DOHH2 (cell line): ENCODE measurements at regions not wholly inside any gene's neighbourhood (a gene's known extent, or its start where the extent isn't known, plus 50 kb on each side); places are given as distances from the start of the nearest gene placed in this dataset.

Experiments used
- H3F3A ChIP-seq: fragments of 200-600 bp; sonication (generic), shearing (Covaris generic); 2 replicates; pipeline ENCODE4 v1.6.0; 2016; ENCODE audit warnings: antibody characterized with exemption, mild to moderate bottlenecking; ENCODE audit not compliant: control insufficient read depth, insufficient read depth
- H3K27ac ChIP-seq: fragments of 200-600 bp; sonication (generic); 2 replicates; pipeline ENCODE4 v1.5.1; 2014; ENCODE audit warnings: low read depth, mild to moderate bottlenecking, low read length, moderate library complexity
- H3K27me3 ChIP-seq: fragments of 200-600 bp; sonication (generic); 2 replicates; pipeline ENCODE4 v1.6.1; 2014; ENCODE audit warnings: mild to moderate bottlenecking, low read length, mixed read lengths; ENCODE audit not compliant: control insufficient read depth
- H3K36me3 ChIP-seq: fragments of 200-600 bp; sonication (generic); 2 replicates; pipeline ENCODE4 v1.6.1; 2014; ENCODE audit warnings: mild to moderate bottlenecking, low read length, moderate library complexity, mixed read lengths; ENCODE audit not compliant: control insufficient read depth
- H3K4me1 ChIP-seq: fragments of 200-600 bp; sonication (generic); 2 replicates; pipeline ENCODE4 v1.6.1; 2014; ENCODE audit warnings: mild to moderate bottlenecking, low read length, mixed read lengths; ENCODE audit not compliant: control insufficient read depth
- H3K4me2 ChIP-seq: fragments of 200-600 bp; sonication (generic); 2 replicates; pipeline ENCODE4 v1.6.0; 2014; ENCODE audit warnings: mild to moderate bottlenecking, low read length, moderate library complexity
- H3K4me3 ChIP-seq: fragments of 200-600 bp; sonication (generic); 2 replicates; pipeline ENCODE4 v1.5.1; 2014; ENCODE audit warnings: mild to moderate bottlenecking, low read length, mixed read lengths
- H3K79me2 ChIP-seq: fragments of 200-600 bp; sonication (generic); 2 replicates; pipeline ENCODE4 v1.6.1; 2014; ENCODE audit warnings: mild to moderate bottlenecking, low read length, mixed read lengths; ENCODE audit not compliant: control insufficient read depth
- H3K9me2 ChIP-seq: fragments of 200-600 bp; sonication (generic); replicated peaks from 2 replicates; pipeline ENCODE4 v1.6.1; 2014; ENCODE audit warnings: mild to moderate bottlenecking, low read length, mixed read lengths; ENCODE audit not compliant: control insufficient read depth
- H3K9me3 ChIP-seq: fragments of 200-600 bp; sonication (generic); 2 replicates; pipeline ENCODE4 v1.6.1; 2014; ENCODE audit warnings: antibody characterized with exemption, low read length, mixed read lengths; ENCODE audit not compliant: control insufficient read depth, insufficient read depth
- H4K20me1 ChIP-seq: fragments of 200-600 bp; sonication (generic); 2 replicates; pipeline ENCODE4 v1.6.0; 2014; ENCODE audit warnings: low read depth, mild to moderate bottlenecking, antibody characterized with exemption, low read length, moderate library complexity; ENCODE audit not compliant: control insufficient read depth, insufficient read depth
- CTCF ChIP-seq: fragments of 200-600 bp; sonication (generic); IDR thresholded peaks from one replicate; pipeline ENCODE4 v1.5.1; 2014; ENCODE audit warnings: antibody characterized with exemption, mild to moderate bottlenecking, low read depth, low read length; ENCODE audit not compliant: poor library complexity, severe bottlenecking
- EZH2phosphoT487 ChIP-seq: fragments of 200-600 bp; sonication (generic); IDR thresholded peaks from 2 replicates; pipeline ENCODE4 v1.6.1; 2017; ENCODE audit warnings: borderline replicate concordance, mild to moderate bottlenecking, antibody characterized with exemption, low read length, moderate library complexity, mixed read lengths

DNA sequence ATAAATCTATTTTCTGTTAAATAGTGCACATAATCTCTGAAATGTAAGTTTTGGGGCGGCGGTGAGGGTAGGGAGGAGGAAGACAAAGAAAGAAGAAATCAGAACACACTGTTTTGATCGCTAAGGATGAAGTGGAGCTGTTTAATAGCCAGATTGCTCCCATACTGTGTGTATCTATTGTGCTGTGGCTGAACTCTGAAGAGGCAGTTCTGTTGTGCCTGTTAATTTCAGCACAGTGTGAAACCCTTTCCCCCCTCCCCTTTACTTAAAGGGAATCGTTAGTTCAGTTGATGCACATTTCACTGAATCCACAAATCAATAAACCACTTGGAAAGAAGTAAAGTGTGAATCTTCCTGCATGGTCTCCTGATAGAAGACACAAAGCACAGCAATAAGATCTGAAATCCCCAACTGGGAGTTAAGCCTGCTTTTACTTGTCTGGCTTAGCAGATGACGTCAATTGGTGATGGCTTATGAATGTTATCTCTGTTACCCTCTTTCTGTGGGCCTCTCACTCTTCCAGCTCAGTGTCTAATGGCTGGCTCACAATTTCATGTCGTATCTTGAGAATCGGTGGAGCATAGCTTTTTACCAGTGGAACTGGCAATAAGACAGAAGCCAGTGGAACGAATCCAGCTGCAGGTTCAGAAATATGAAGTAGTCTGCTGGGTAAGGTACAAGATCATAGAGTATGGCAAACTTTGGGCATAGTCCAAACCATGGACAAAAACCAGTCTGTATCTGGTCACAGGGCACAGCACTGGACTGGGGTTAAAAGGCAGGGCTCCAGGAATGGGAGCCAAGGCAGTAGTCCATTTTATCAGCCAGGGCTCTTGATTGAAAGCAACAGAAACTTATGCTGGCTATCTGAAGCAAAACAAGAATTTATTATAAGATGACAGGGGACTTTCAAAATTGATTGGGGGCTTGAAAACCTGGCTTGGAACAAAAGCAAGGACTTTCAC is 413.5 kb upstream of the SEL1L start:
- Histone ChIP-seq H3K4me3 (no peak overlapping the region), H3K27me3 (no peaks in the 10 kb centered on the region), H3K79me2 (no peaks in the 10 kb centered on the region), H3K4me1 (no peaks in the 10 kb centered on the region), H3K27ac (no peak overlapping the region), H3F3A (no peaks in the 10 kb centered on the region), H3K9me3 (no peaks in the 10 kb centered on the region), H3K36me3 (no peaks in the 10 kb centered on the region), H3K4me2 (no peak overlapping the region), H3K9me2 (no peaks in the 10 kb centered on the region), H4K20me1 (no peaks in the 10 kb centered on the region)
- TF ChIP-seq EZH2phosphoT487 (no peak), CTCF (no peak)

DNA sequence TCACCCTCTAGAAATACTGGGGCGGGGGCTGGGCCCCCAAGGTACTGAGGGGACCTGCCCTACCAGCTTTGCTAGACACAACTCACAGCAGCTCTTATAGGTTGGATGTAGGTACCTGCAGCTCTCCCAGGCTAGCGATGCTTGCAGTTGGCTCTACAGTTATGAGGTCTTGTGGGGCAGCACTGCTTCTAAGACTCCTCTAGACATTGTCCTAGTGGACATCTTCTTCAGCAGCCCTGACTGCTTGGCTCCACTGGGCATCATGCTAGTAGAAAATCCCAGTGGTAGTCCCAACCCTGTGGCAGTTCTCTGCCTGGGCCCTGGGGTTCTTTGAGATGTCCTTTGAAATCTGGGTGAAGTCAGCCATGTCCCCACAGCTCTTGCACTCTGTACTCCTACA is 419.3 kb upstream of the SEL1L start:
- no peak overlapping the region for H3K27ac ChIP-seq
- no peaks in the 10 kb centered on the region for H3K79me2 ChIP-seq
- H3K36me3 ChIP-seq = no peaks in the 10 kb centered on the region
- H3K27me3 ChIP-seq = no peaks in the 10 kb centered on the region
- H3K4me1 ChIP-seq = no peaks in the 10 kb centered on the region
- no peaks in the 10 kb centered on the region for H3F3A ChIP-seq
- TF ChIP-seq EZH2phosphoT487 = no peak
- no peak for TF ChIP-seq CTCF
- no peak overlapping the region for H3K4me3 ChIP-seq
- H3K9me2 ChIP-seq = no peaks in the 10 kb centered on the region
- no peak overlapping the region for H3K4me2 ChIP-seq
- no peaks in the 10 kb centered on the region for H4K20me1 ChIP-seq
- no peaks in the 10 kb centered on the region for H3K9me3 ChIP-seq

DNA sequence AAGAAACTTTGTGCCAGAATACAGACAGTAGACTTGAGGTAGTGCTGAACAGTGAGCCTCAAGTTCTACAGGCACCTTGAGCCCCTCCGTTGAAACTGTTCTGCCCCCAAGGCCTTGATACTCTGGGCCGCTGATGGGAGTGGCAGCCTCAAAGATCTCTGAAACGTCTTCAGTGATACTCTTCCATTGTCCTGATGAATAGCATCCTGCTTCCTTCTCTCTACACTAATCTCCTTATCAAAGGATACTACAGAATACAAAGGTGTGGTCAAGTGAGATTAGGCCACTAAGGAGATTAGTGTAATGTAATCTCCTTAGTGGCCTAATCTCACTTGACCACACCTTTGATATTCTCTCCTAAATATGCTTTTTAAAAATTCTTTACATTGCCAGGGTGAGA is 419.8 kb upstream of the SEL1L start:
- Histone ChIP-seq H4K20me1 (no peaks in the 10 kb centered on the region), H3K9me3 (no peaks in the 10 kb centered on the region)

More for the DNA sequence above, 419.8 kb upstream of the SEL1L start:
- Histone ChIP-seq H3K27ac (no peak overlapping the region), H3K9me2 (no peaks in the 10 kb centered on the region), H3K36me3 (no peaks in the 10 kb centered on the region), H3K79me2 (no peaks in the 10 kb centered on the region), H3F3A (no peaks in the 10 kb centered on the region), H3K4me1 (no peaks in the 10 kb centered on the region), H3K4me3 (no peak overlapping the region), H3K27me3 (no peaks in the 10 kb centered on the region), H3K4me2 (no peak overlapping the region)
- no peak for TF ChIP-seq CTCF
- no peak for TF ChIP-seq EZH2phosphoT487
